HG03469 (cell line): ENCODE measurements at regions not wholly inside any gene's neighbourhood (a gene's known extent, or its start where the extent isn't known, plus 50 kb on each side); places are given as distances from the start of the nearest gene placed in this dataset.
"Not testable (repeated sequence)": the region's sequence is repeated elsewhere in the genome, so short reads cannot be mapped to it uniquely, and the experiment has no call there.

Experiments
- ATAC-seq: cut with Tn5 transposase; IDR thresholded peaks from one replicate; pipeline ENCODE4 v1.9.1; 2021; ENCODE audit warnings: mild to moderate bottlenecking, moderate library complexity, moderate number of reproducible peaks; ENCODE audit not compliant: unreplicated experiment

DNA sequence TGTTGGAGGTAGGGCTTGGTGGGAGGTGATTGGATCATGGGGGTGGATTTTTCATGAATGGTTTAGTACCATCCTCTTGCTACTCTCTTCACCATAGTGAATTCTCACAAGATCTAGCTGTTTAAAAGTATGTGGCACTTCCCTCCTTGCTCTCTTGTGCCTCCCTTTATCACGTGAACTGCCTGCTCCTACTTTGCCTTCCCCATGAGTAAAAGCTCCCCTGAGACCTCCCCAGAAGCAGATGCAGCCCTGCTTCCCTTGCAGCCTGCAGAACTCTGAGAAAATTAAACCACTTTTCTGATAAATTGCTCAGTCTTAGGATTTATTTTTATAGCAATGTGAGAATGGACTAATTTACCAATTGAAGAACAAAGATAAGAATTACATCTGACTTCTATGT, 223.1 kb downstream of the RNF144A start:
- ATAC-seq, result no peak

DNA sequence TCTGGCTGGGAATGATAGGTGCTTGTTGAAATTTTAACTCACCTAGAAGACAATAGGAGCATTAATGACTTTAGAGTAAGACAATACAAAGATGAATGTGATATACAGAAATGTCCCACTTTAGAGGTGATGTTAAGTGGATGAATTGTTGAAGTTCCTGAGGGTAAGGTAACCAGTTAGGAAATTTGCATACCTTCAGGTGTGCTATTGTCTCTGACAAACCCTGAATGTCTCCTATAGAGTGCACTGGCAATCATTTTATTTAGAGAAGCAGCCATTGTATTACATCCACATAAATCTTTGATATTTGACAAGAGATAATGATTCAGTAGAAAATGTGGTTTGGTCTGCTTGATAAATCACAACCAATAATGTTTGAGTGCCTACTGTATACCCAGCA, 228.5 kb downstream of the RNF144A start:
- no peak for ATAC-seq

DNA sequence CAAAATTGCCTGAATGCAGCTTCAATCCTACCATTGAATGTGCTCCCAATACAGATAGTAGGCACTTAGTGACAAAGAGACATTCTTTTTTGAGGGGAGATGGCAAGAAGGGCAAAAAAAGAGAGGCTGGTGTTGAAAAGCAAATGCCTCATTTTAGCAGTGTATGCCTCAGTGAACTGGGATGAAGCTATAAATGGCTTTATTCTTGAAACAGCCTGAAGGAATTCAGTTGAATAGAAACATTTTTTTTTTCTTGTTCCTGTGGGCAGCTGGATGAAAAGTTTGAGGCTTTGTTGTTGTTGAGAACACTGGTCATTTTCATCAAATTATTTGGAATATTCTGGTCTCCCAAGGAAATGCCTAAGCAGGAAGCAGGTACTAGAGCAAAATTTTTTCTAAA, 228.9 kb downstream of the RNF144A start:
- no peak for ATAC-seq

DNA sequence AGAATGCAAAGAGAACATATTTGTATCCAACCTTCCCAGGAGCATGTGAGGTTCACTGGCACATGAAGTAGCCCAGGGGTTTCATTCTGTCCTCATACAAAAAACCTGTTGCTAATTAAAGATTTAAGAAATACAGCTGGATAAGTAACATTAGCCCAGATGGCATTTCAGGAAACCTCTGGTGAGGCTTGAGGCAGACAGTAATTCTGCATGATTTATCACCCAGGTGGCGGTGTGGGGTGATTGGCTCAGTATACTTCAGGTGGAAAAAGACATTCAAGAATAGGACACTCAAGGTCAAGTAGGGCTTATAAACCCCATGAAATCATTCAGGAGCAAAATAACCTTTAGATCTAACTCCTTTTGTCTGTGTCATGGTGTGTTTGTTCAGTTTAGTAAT, 237.4 kb downstream of the RNF144A start:
- no peak for ATAC-seq

DNA sequence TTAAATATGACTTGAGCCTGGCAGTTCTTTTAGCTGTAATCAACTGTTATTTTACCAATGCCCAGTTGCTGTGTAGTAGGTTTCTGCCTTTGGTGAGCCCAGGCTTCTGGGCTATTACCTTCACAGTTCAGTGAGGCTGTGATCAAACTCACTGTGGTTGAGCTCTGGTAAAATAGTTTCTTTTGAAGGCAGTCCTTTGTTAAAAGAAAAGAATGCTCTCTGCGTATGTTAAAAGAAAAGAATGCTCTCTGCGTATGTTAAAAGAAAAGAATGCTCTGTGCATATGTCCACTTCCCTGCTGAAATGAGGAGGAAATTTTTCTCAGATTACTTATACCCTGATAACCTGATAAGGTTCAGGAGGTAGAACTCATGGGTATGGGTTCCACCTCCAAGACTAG, 244.3 kb downstream of the RNF144A start:
- no peak for ATAC-seq

DNA sequence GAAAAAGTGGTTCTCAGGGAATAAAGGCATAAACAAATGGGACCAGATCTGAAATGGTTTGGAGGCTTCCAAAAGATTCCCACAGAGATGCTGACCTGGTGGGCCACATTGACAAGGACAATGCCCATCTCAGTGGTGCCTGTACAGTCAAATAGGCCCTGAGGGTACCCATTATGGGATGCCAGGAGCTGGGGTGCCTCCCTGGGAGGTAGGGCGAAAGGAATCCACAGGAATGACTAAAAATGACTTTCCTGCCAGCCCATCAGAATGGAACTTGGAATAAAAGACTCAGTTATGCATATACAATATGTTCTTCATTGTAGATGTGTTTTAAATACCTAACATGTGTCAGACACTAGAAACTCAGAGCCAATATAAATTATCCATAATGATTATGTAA, 248.5 kb downstream of the RNF144A start:
- ATAC-seq, result no peak

DNA sequence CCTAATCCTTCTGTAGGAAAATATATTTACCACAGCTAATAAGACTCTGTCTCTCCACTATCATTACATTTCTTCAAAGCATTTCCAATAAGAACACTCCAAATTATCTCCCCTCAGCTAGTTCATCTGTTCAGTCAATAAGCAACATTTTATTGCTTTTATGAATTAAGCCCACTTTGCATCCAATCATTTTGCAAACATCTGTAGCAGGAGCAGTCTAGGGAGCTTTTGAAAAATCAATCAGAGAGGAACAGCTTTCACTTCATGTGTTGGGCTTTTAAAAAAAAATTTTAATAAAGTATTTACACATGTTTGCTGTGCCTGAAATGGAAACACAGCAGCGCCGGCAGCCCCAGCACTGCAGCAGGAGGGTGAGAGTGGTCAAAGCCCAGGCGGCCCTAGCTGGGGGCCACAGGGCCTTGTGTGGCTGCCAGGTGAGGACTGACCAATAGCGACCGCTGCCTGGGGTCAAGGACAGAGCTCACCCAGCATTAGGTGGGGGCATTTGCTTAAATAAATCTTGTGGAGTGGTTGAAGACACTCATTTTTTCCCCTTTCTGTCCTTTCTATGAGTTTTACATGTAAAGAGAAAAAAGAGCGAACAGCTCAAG, 250.7 kb downstream of the RNF144A start:
- ATAC-seq, result no peak

DNA sequence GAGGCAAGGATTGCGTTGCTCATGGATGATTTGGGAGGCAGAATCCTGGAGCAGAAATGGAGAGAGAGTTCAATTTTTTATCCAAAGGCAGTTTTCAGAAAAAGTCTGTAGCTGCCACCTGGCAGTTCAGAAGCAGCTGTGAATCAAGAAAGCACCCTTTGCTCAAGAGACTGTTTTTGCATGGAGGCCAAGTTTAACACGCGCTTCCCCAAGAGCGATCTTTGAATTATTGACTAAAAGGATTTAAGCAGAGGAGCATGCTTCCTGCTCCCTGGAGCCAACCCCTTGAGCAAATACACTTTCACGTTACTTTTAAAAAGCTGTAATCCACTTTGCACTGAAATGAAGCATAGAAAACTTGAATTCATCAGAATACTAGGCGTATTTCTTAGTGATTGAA, 252.4 kb downstream of the RNF144A start:
- no peak for ATAC-seq

DNA sequence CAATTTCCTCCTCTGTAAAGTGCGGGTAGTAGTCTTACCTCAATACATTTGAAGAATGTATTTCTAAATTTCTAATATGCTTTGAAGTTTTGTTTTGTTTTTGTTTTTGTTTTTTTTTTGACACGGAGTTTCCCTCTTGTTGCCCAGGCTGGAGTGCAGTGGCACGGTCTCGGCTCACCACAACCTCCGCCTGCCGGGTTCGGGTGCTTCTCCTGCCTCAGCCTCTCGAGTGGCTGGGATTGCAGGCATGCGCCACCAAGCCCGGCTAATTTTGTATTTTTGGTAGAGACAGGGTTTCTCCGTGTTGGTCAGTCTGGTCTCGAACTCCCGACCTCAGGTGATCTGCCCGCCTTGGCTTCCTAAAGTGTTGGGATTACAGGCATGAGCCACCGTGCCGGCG, 261.8 kb downstream of the RNF144A start:
- not testable (repeated sequence) for ATAC-seq

DNA sequence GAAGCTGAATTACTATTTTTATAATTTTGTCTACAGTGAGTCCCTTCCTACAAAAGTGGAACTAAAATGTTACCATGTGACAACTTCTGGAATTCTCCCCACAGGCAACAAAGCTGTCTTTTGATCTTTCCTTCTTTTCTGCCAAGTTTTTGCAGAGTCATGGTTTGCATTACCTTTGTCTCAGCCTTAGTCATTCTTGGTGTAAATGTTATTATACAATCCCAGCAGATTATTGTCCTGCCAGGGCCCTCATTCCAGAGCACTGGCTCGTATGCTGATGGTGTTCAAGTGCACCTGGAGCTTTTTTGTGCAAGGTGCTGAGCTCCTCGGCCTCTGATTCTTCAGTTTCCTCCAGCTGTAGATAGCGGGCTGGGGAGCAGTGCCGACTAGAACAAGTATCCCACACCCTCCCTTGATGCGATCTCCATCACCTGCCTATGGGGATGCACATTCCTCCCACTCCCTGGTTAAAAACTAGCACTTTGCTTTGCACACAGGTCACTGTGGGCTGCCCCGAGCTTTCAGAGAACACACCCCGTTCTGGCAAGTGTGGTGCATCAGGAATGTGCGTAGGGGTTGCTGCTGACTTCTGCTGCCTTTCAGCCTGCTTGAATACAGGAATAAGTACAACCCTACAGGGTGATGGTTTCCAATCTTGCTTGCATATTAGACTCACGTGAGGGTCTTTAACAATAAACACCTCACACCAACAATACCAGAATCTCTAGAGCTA, 263.6 kb downstream of the RNF144A start:
- ATAC-seq, result no peak

DNA sequence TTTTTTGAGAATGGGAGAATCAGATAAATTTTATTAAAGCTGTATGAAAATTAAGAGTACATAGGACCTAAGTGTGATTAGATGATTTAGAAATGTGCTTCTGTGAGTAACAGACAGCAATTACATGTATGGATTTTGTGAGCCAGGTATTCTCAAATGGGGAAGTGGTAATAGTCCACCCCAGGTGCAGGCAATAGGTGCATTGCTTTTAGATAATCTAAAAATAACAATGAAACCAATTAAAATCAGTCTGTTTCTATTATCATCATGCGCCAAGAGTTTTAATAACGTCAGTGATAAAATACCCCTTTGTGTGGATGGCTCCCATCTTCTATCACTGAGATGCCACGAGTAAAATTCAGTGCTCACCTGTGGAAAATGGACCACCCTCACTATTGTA, 265.3 kb downstream of the RNF144A start:
- no peak for ATAC-seq

DNA sequence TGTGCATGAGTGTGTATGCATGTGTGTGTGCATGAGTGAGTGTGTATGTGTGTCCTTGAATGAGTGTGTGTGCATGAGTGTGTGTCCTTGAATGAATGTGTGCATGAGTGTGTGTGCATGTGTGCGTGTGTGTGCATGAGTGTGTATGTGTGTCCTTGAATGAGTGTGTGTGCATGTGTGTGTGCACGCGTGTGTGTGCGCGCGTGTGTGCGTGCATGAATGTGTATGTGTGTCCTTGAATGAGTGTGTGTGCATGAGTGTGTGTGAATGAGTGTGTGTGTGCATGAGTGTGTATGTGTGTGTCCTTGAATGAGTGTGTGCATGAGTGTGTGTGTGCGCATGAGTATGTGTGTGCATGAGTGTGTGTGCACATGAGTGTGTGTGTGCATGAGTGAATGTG, 271.9 kb downstream of the RNF144A start:
- ATAC-seq, result no peak

DNA sequence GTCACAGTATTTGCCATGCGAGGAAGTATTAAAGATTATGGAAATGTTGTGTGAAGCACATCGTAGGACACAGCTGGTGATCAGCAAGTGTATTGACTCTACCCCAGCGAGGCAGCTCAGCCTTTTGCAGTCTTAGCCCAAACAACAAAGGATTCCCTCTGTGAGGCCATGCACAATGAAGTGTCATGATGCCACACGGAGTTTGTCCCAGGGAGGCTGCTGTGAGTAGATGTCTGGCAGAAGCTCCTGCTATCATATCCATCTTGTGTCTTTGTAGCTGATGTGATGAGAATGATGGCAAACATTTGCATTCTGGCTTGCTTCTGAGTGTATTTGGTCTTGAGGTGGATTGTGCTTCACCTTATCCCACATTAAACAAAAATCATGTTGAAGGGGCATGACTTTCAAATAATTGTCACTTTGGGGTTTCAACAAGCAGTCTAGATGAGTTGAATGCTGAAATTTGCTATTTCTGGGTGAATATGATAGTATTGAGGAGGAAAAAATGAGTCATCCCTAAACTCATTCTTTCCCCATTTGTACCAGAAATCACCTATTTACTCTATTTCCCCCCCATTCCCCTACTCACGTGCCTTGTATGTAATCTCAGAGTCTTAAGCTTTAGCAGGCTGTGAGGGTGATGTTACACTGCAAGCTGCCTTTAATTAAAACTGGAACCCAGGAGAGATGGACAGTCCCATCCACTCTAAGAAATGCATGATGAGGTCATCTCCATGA, 273.5 kb downstream of the RNF144A start:
- no peak for ATAC-seq

DNA sequence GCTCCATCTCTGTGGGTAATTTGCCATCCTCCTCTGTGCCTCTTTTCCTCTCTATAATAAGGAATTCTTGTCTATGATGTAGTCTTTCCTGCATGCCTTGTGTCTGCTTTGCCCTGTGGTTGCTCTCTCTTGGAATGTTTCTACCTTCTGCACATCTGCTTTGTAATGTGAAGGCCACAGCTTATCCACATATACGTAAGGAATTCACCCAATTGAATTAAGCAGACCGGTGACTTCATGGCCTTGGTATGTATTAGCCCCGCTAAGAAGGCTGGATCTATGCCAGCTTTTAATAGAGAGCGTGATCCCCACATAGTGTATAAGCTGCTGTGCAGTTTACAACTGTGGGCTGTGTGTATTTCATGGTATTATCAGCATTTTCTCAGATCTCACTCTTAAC, 274.7 kb downstream of the RNF144A start:
- no peak for ATAC-seq

DNA sequence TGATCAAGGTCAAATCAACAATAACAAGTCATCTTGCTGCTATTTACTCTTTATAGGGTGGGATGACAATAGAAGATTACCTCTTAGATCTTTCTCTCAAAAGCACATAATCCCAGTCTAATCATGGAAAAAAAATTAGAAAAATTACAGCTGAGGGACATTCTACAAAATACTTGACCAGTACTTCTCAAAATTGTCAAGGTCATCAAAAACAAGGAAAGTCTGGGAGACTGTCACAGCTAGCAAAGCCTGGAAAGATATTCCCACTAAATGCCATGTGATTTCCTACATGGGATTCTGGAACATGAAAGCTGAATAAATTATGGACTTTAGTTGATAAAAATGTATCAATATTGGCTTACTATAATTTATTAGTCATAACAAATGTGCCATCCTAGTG, 276.2 kb downstream of the RNF144A start:
- ATAC-seq, result no peak

DNA sequence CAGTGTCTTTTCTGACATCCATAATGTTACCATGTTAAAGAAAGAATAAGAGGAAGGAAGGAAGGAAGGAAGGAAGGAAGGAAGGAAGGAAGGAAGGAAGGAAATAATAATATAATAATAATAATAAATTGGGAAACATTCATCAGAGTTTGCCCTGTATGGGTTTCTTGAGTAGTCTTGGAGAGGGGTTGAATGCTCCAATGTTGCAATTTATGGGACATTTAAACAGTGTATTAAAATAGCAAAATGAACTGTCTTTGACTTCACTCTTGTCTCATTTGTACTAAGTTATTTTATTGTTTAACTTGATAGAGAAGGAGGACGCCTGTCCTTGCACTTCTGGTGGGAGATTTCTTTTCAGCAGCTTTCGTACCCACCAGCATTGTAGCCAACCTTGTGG, 277.7 kb downstream of the RNF144A start:
- ATAC-seq, result no peak

DNA sequence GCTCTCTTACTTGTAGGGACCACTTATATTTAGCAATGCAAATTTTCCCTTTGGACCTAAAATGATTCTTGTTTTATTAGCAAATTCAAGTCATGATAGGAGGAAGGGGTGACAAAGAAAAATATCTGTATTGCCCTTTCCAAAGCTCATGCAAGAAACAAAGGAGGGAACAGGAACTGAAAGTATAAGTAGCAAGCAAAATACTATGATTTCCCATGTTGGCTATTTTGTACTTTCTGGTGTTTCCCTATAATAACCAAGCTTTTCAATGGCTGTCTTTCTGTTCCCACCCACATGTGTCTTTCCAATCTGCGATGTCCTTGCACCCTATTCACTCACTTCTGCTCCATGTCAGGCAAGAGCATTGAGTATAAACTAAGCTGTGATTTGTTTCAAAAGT, 279.7 kb downstream of the RNF144A start:
- no peak for ATAC-seq

DNA sequence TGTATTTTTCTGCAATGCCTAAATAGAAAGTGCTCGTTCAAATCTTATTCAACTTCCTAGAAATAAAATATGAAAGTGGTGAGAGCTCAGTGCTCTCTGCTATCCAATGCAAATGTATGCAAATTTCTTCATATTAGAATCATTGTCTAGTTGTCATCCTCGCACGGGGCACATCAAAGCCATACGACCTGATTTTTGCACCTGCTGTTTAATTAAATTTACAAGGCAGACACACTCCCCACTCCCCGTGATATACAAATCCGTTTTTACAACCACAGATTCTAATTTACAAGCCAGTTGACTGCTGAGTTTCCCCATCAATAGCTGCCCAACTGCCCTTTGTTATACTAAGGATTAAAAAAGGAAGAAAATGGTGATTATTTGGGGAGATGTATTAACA, 284.6 kb downstream of the RNF144A start:
- ATAC-seq, result no peak

DNA sequence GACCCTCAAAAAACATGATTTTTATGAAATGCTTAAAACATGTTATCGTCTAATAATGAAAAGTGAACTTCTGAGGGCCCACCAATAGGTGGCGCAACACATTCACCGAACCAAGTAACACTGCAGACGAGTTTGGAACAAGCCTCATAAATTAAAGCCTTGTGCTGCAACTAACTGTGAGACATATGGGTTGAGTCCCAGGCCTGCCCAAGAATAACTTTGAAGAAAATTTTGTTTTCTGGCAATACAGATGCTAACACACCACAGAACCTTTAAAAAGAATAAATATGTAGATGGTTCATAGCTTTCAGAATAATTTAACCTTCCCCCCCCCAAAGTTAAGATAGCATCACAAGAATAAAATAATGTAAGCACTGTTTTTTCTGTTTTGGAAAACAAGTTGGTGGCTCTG, 285.9 kb downstream of the RNF144A start:
- ATAC-seq, result no peak

DNA sequence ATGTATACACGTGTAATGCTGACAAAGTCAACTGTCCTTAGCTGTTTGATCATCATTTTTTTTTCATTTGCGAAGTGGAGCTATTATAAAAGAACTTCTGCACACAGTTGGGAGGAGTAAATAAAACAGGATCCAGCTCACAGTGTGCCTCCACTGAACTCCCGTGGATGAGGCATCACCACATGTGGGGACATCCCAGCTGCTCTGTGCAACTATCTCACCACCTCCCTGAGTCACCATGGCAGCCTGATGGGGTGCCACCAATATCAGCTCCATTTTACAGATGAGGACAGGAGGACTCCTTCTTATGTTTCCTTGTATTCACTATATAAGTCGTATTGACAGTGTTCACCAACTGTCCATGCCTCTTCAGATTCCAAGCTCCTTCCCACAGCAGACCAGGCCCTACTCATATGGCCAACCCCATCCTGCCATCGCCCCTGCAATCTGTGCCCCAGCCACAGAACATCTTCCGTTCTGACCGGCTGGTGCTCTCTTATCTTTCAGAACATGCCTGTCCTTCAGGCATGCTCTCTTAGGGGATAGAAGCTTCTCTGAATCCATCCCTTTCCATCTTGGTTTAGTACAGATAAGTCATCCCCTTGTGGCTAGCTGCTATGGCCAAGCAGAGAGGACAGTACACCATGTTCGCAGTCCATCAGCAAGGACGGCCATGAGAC, 288.1 kb downstream of the RNF144A start:
- no peak for ATAC-seq

DNA sequence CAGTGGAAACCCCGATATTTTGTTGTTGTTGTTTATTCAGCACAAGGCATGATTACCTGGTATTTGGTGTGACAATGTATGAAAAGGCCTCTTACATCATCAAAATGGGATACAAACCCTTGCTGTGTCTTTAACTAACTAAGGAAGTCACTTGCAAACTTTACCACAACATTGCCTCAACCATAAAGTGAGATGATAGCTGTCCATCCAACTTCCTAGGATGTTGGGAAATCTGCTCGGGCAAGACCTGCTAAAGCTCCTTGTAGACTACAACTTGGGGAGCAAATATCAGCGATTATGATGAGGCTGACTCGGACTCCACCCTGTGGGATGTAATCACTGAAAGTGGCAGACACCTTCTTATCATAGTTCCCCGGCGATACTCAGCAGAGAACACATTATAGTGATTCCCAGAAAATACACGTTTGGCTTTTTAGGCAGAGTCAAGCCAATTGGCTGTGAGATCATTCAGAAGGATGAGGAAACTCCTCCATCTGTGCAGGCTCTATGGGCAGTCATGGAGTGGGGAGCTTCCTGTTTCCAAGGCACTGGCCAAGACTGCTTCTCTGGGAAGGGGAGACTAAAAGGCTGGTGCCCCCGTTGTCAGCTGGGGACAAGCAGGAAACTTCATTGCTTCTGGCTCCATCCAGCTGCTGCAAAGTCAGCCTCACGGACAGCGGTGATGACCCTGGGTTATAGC, 289.0 kb downstream of the RNF144A start:
- no peak for ATAC-seq
